GM21825 (cell line): ENCODE measurements at regions not wholly inside any gene's neighbourhood (a gene's known extent, or its start where the extent isn't known, plus 50 kb on each side); places are given as distances from the start of the nearest gene placed in this dataset.
"Not testable (repeated sequence)": the region's sequence is repeated elsewhere in the genome, so short reads cannot be mapped to it uniquely, and the experiment has no call there.

ENCODE experiments used
- ATAC-seq: cut with Tn5 transposase; IDR thresholded peaks from one replicate; pipeline ENCODE4 v1.9.1; 2021; ENCODE audit warnings: mild to moderate bottlenecking, moderate library complexity; ENCODE audit not compliant: unreplicated experiment

DNA sequence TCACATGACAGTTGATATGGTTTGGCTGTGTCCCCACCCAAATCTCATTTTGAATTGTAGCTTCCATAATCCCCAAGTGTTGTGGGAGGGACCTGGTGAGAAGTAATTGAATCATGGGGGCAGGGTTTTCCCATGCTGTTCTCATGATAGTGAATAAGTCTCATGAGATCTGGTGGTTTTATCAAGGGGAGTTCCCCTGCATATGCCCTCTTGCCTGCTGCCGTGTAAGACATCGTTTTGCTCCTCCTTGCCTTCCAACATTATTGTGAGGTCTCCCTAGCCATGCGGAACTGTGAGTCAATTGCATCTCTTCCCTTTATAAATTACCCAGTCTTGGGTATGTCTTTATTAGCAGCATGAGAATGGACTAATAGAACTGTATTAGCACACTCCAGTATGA is 382.4 kb upstream of the PODXL start:
- not testable (repeated sequence) for ATAC-seq

DNA sequence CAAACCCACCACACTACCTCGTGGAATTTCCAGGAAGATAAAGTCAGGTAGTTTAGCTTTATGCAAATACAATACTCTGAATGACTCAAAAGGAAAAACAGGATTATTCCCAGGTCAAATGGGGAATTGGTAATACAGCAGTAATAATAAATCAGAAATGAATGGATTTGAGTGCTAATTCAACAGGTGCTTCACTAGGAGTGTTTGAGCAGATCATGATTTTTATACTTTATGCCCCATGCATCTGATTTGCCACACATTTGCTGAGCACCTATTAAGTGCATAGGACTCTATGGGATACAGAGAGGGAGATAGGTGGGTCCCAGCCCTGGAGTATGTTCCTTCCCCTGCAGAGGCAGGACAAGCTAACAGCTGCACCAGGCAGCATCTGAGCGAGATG is 381.4 kb upstream of the PODXL start:
- ATAC-seq: no peak

GRCh38 chr7:131935180-131935579 is 378.8 kb upstream of the PODXL start:
- no peak for ATAC-seq

GRCh38 chr7:131934452-131934851 is 378.0 kb upstream of the PODXL start:
- no peak for ATAC-seq

GRCh38 chr7:131933751-131934289 is 377.4 kb upstream of the PODXL start:
- no peak for ATAC-seq

DNA sequence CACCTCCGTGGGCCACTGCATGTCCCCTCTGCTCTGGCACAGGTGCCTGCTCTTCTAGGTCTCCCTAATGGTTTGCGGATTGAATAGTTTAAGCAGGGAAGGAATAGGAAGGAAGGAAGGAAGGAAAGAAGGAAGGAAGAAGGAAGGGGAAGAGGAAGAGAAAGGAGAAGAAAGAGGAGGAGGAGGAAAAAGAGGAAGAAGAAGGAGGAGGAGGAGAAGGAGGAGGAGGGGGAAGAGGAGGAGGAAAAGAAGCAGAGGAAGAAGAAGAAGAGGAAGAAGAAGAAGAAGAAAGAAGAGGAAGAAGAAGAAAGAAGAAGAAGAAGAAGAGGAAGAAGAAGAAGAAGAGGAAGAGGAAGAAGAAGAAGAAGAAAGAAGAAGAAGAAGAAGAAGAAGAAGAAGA is 376.8 kb upstream of the PODXL start:
- not testable (repeated sequence) for ATAC-seq

- no peak for ATAC-seq
Observed at GRCh38 chr7:131932271-131932670, 375.8 kb upstream of the PODXL start.

GRCh38 chr7:131931370-131931769 is 374.9 kb upstream of the PODXL start:
- ATAC-seq: no peak

GRCh38 chr7:131929632-131930031 is 373.2 kb upstream of the PODXL start:
- no peak for ATAC-seq

DNA sequence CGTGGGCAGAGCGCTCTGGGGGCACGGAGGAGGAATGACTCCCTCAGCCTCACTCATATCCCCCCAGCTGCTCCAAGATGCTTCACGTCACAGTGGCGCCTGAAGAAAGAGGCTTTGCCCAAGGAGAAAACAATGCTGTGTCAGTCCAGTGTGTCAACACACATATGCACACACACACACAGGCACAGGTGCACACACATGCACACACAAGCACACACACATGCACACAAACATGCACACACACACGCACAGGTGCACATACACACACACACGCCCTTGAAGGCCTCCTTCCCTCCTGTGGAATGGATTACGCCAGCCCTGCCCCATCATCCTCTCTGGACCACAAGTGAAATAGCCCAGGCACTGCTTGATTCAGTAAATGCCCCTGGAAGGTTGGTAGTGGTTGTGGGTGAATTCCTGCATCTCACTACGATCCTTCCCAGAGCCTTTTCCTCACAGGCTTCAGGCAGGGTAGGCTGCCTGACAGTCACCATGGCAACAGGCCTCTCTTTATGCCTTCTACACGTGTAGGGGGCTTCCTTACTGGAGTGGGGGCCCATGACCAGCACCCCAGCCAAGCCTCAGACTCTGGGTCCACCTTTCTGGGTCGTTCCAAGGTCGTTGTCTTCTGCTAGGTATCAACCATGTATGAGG is 371.5 kb upstream of the PODXL start:
- no peak for ATAC-seq

GRCh38 chr7:131925636-131926035 is 369.2 kb upstream of the PODXL start:
- ATAC-seq: no peak

GRCh38 chr7:131924857-131925256 is 368.4 kb upstream of the PODXL start:
- ATAC-seq: no peak

DNA sequence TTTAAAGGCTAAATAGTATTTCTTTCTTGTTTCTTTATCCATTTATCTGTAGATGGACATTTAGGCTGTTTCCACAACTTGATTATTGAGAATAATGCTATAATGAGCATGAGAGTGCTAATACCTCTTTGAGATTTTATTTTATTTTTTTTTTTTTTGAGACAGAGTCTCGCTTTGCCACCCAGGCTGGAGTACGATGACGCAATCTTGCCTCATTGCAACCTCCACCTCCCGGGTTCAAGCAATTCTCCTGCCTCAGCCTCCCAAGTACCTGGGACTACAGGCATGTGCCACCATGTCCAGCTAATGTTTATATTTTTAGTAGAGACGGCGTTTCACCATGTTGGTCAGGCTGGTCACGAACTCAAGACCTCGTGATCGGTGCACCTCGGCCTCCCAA is 366.5 kb upstream of the PODXL start:
- ATAC-seq: not testable (repeated sequence)

- ATAC-seq: no peak
Observed at GRCh38 chr7:131921016-131921415, 364.6 kb upstream of the PODXL start.

DNA sequence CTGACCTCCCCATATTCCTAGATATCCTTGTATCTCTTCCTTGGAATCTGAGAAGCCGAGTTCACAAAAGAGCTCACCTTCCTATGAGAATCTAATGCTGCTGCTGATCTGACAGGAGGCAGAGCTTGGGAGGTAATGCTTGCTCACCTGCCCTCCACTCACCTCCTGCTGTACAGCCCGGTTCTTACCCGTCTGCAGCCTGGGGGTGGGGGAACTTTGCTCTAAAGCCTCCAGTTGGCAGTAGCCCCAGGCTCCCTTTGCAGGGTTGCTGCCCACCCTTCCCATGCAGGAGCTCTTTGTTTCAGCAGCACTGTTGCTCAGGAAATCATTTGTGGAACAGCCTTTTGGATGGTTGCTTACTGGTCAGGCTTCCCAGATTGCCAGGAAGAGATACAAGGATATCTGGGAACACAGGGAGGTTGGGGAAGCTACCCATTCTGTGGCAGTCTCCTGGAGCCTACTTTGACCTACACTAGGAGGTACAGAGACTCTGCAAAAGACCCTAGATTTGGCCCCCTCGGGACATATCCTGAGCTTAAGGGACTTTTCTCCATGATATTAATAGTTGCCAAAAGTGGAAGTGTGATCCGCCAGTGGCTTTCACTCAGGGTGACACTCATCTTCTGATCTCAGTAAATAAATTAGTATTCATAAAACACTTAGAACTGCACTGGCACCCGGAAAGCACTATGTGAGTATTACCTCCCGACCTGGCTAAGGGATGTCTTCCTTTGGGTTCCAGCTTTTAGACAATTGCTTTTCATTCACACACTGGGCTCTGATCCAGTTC is 363.7 kb upstream of the PODXL start:
- ATAC-seq: no peak

DNA sequence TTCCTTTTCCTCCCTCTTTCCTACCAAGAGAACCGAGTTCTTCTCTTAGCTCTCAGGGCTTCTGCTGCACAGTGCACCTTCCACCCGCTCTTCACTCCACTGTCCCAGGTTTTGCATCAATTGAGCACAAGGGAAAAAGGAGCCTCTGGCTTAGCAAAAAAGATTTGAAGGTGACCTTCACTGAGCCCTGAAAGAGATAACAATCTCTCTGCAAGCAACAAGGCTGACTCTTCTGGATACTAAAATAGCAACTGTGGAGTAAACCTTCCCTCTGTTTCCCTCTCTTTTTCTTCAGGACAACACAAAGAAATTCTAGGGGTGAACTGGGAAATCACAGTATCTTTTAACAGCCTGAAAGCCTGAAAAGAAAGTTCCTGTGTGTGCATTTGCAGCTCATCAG is 354.7 kb upstream of the PODXL start:
- no peak for ATAC-seq

DNA sequence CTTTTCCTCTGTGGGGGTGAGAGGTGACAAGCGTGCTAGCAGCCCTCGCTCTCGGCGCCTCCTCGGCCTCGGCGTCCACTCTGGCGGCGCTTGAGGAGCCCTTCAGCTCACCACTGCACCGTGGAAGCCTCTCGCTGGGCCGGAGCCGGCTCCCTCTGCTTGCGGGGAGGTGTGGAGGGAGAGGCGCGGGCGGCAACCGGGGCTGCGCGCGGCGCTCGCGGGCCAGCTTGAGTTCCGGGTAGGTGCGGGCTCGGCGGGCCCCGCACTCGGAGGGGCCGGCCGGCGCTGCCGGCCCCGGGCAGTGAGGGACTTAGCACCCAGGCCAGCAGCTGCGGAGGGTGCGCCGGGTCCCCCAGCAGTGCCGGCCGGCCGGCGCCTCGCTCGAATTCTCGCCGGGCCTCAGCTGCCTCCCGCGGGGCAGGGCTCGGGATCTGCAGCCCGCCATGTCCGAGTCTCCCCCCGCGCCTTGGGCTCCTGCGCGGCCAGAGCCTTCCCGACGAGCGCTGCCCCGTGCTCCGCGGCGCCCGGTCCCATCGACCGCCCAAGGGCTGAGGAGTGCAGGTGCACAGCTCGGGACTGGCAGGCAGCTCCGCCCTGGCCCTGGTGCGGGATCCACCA is 352.8 kb upstream of the PODXL start:
- no peak for ATAC-seq

GRCh38 chr7:131908714-131909113 is 352.3 kb upstream of the PODXL start:
- no peak for ATAC-seq

DNA sequence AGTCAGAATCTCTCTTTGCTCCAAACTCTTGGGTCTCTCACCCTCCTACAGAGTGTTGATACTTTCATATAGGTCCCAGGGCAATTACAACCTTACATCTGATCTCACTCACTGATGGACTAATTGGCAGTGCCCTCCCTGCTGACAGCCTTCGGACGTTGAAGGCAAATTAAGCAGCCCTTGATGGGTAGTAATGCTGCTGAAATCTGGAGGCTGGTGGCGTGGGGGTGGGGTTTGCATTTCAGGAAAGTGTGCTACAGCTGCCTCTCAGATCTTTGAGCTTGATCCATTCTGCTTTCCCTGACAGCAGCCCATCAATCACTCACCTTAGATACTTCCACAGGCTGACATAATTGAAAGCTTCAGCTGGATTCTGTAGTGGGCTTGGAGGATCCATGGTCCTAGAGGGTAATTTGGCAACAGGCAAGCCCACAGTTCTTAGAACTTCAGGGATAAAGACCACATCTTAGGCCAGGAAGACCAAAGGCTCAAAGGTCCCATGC is 349.1 kb upstream of the PODXL start:
- ATAC-seq: no peak

GRCh38 chr7:131904760-131905327 is 348.4 kb upstream of the PODXL start:
- no peak for ATAC-seq

GRCh38 chr7:131903315-131903714 is 346.9 kb upstream of the PODXL start:
- no peak for ATAC-seq
